PC-9 (cell line): ENCODE measurements at regions not wholly inside any gene's neighbourhood (a gene's known extent, or its start where the extent isn't known, plus 50 kb on each side); places are given as distances from the start of the nearest gene placed in this dataset.

ENCODE experiments used
- CTCF ChIP-seq: fragments of 200-600 bp; sonication (generic); conservative IDR thresholded peaks from 2 replicates; pipeline ENCODE4 v1.6.1; 2017; ENCODE audit warnings: mixed run types, antibody characterized with exemption, mild to moderate bottlenecking, moderate library complexity
- EZH2 ChIP-seq: fragments of 200-600 bp; sonication (generic); IDR thresholded peaks from 2 replicates; pipeline ENCODE4 v1.8.0; 2017; ENCODE audit warnings: antibody characterized with exemption, low read depth

- no peak for TF ChIP-seq CTCF
- TF ChIP-seq EZH2, result no peak
Measured at GRCh38 chr5:136750224-136750862, 385.0 kb upstream of the TRPC7 start.
